HG02943 (cell line): ENCODE measurements at regions not wholly inside any gene's neighbourhood (a gene's known extent, or its start where the extent isn't known, plus 50 kb on each side); places are given as distances from the start of the nearest gene placed in this dataset.
"Not testable (repeated sequence)": the region's sequence is repeated elsewhere in the genome, so short reads cannot be mapped to it uniquely, and the experiment has no call there.

Experiments
- ATAC-seq: cut with Tn5 transposase; IDR thresholded peaks from one replicate; pipeline ENCODE4 v1.9.1; 2021; ENCODE audit warnings: mild to moderate bottlenecking, low read depth, moderate library complexity; ENCODE audit not compliant: unreplicated experiment

- no peak for ATAC-seq
Measured at GRCh38 chr6:85775883-85776282, 133.2 kb upstream of the SYNCRIP start.

- no peak for ATAC-seq
Measured at GRCh38 chr6:85772641-85773040, 130.0 kb upstream of the SYNCRIP start.

- ATAC-seq = no peak
Measured at GRCh38 chr6:85771925-85772430, 129.3 kb upstream of the SYNCRIP start.

DNA sequence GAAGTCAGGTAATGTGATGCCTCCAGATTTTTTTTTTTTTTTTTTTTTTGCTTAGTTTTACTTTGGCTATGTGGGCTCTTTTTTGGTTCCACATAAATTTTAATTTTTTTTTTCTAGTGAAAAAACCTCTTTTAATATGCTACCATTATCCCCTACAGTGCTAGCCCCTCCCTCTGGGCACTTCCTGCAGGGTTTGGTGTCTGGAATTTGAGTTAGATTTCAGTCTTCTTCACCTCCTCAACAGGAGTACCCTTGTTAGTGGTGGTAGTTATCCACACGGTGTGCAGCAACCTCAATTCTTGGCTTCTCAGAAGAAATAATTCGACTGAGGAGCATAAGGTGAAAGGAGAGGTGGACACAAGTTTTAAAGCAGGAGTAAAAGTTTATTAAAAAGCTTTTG, 128.8 kb upstream of the SYNCRIP start:
- no peak for ATAC-seq

- ATAC-seq = no peak
Measured at GRCh38 chr6:85764844-85765243, 122.2 kb upstream of the SYNCRIP start.

DNA sequence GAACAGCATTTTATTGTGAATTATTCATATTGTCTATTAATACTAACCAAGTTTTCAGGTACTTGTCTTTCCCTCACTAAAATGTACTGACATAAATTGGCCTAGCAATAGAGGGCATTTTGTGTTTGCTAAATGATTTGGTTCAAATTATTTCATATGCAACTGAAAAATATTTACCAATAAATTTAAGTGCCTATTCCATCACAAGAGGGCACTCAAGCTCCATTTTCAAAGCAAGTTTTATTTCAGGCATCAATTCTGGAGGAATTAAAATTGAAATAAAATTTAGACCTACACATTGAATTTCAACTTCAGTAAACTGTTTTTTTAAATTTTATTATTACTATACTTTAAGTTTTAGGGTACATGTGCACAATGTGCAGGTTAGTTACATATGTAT, 114.3 kb upstream of the SYNCRIP start:
- ATAC-seq = no peak

DNA sequence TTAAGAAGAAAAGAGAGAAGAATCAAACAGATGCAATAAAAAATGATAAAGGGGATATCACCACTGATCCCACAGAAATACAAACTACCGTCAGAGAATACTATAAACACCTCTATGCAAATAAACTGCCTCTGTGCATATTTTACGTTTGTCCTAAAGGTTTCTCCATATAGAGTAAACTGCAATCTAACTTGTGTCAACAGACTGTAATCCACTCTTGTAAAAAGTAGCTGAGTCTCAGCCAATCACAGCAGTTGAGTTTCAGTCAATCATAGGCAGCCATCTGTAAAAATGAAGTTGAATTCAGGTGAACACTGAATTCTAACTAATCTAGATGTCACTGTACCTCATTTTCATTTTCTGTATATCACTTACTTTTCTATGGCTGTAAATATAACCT, 112.2 kb upstream of the SYNCRIP start:
- no peak for ATAC-seq

DNA sequence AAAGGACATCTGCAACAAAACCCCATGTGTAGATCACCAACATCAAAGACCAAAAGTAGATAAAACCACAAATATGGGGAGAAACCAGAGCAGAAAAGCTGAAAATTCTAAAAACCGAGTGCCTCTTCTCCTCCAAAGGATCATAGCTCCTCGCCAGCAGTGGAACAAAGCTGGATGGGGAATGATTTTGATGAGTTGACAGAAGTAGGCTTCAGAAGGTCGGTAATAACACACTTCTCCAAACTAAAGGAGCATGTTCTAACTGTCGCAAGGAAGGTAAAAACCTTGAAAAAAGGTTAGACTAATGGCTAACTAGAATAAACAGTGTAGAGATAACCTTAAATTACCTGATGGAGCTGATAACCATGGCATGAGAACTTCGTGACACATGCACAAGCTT, 109.9 kb upstream of the SYNCRIP start:
- no peak for ATAC-seq

GRCh38 chr6:85751374-85752055, 108.8 kb upstream of the SYNCRIP start:
- ATAC-seq = no peak

GRCh38 chr6:85750146-85750545, 107.5 kb upstream of the SYNCRIP start:
- ATAC-seq = not testable (repeated sequence)

DNA sequence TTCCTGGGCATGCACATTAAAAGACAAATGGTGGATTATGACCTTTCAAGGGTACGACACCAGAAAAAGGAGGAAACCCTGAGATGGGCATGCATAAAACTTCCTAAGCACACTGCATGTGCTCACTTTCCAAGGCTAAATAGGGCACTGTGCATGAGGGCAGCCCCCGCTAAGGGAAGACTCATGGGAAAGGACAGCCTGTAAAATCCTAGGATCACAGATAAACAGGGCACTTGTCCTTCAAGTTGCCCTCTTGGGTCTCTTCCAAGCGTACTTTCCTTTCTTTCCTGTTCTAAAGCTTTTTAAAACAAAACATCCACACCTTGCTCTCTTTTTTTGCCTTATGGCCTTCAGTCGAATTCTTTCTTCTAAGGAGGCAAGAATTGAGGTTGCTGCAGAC, 106.5 kb upstream of the SYNCRIP start:
- no peak for ATAC-seq

- no peak for ATAC-seq
Measured at GRCh38 chr6:85747666-85748065, 105.0 kb upstream of the SYNCRIP start.

DNA sequence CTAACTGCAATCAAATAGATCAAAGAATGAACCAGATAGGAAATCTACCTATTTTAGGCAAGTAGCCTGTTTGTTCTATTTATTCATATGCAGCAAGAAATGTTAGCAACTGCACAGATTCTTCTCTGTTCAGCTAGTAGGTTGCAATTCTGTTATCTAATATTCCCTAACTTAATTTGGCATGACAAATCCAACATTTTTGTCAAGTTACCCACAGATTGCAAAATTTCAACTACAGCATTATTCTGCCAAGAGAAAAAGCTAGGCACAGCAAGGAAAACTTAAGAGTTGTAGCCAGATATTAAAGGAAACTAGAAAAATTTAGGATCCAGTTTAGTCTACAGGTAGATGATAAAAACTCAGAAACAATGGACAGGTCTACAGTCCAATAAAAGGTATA, 104.4 kb upstream of the SYNCRIP start:
- no peak for ATAC-seq

DNA sequence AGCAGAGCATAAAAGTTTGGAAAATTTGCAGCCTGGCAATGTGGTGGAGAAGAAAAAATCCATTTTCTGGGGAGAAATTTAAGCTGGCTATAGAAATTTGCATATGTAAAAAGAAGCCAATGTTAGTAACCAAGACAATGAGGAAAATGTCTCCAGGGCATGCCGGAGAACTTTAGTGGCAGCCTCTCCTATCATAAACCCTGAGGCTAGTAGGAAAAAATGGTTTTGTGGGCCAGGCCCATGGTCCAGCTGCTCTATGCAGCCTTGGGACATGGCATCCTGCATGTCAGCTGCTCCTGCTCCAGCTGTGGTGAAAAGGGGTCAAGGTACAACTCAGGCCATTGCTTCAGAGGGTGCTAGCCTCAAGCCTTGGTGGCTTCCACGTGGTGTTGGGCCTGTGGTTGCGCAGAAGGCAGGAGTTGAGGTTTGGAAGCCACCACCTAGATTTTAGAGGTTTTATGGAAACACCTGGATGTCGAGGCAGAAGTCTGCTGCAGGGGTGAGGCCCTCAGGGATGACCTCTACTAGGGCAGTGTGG, 101.8 kb upstream of the SYNCRIP start:
- ATAC-seq = no peak

DNA sequence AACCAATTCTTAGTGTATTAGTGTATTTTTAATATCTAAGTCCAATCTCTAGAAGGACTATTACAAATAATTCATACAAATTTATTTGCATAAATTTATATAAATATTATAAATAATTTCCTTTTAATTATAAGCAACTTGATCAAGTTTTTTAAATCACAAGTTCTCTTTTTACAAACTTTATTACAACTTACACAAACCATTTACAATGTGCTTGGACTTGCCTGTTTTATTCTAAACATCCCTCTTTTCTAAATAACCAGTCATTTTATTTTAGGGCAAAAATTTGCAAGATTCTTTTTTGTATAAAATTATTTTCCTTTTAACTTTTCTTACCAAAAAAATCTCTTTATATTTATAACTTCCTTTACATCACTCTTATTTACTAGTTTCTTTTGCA, 83.5 kb upstream of the SYNCRIP start:
- no peak for ATAC-seq

DNA sequence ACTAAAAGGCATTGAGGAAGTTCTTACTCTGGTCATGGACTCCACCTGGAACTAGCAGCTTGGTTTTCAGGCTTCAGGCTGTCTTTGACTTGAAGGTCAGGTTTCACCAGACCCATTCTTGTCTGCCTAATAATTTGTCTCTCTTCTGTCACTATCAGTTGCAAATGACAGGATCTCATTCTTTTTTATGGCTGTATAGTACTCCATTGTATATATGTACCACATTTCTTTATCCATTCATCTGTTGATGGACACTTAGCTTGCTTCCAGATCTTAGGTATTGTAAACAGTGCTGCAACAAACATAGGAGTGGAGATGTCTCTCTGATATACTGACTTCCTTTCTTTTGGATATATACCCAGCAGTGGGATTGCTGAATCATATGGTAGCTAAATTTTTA, 73.1 kb upstream of the SYNCRIP start:
- no peak for ATAC-seq

DNA sequence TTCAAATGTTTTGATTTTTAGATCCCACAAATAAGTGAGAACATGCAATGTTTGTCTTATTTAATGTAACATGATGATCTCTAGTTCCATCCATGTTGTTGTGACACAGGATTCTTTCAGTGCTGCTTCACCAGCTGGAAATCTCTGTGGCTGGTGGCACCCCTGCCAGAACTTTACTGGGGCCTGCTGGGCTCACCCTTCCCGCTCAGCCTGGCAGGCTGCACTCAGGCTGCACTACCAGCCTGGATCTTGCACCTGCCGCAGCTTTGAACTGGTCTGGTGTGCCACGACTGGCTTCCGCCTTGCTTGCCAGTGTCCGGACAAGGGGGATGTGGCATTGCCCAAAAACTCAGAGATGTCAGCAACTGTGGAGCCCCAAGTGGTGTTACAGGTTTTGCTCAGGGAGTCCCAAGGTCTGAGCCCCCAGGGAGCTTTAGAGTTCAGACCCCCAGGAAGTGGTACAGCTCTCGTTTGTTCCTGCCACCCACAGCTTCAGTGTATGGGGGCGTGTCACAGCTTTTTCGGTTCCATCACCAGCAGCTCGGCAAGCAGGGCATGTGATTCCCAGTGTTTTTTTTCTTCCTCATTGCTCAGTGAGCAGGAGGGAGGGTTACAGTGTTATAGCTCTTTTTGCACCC, 72.3 kb upstream of the SYNCRIP start:
- no peak for ATAC-seq

- no peak for ATAC-seq
Measured at GRCh38 chr6:85712346-85712745, 69.7 kb upstream of the SYNCRIP start.

DNA sequence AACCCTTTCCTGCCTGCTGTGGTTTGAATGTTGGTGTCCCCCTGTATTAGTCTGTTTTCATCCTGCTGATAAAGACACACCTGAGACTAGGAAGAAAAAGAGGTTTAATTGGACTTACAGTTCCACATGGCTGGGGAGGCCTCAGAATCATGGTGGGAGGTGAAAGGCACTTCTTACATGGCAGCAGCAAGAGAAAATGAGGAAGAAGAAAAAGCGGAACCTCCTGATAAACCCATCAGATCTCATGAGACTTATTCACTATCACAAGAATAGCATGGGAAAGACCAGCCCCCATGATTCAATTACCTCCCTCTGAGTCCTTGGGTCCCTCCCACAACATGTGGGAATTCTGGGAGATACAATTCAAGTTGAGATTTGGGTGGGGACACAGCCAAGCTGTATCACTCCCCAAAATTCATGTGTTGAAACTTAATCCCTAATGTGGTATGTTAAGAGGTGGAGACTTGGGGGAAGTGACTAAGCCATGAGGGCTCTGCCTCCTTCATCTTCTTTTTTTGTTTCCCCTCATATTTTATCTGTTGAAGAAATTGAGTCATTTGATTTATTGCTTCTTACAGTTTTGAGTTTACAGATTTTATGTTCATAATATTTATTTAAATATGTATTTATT, 64.9 kb upstream of the SYNCRIP start:
- ATAC-seq = not testable (repeated sequence)

GRCh38 chr6:85706272-85706671, 63.6 kb upstream of the SYNCRIP start:
- no peak for ATAC-seq

DNA sequence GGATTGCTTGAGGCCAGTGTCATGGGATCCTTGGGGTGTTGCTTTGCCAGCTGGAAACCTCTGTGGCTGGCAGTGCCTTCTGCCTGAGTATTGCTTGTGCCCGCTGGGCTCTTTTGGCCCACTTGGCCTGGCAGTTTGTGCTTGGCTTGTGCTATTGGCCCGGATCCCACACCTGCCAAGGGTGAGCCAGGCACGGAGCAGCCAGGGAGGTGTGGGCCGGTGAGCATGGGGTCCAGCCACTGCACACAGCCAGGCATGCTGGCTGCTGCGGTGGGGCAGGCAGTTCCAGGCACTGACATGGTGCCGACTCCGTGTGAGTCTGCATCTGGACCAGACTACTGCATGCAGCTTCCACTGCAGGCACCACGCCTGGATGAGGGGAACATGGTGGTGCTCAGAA, 62.5 kb upstream of the SYNCRIP start:
- no peak for ATAC-seq

DNA sequence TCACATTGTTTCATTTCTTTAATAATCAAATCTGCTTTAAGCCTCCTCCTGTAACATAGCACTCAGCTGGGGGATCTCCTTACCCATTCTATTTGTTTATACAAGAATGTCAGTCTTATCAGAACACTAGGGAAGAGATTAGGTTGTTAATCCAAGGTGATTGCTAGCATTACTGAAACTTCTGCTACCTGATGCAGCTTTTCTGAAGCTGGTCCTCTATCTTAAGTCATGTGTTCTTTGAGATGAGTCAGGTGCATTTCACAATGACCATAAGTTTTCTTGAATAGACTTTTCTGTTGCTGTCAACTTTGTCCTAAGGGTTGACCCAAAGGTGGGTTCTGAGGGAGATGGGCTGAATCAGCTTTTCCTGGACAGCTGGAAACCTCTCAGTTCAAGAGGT, 60.7 kb upstream of the SYNCRIP start:
- no peak for ATAC-seq
